Liver (tissue), 8 donors: ENCODE measurements at regions not wholly inside any gene's neighbourhood (a gene's known extent, or its start where the extent isn't known, plus 50 kb on each side); places are given as distances from the start of the nearest gene placed in this dataset.

Source experiments
- DNase-seq: peaks from one replicate; pipeline ENCODE4 v3.0.0-alpha.2; 2017; ENCODE audit warnings: low spot score
- H3K27ac ChIP-seq, 2 donors: one replicate each; pipeline ENCODE4 v1.7.0; 2013; ENCODE audit warnings: inconsistent platforms in 2 of 2, low read length in 2 of 2, control low read depth in 1 of 2, low read depth in 1 of 2, mild to moderate bottlenecking in 1 of 2
- H3K27me3 ChIP-seq, 4 donors: one replicate each; pipeline versions ENCODE4 v1.6.1 to v1.7.0; 2013; ENCODE audit warnings: low read length in 3 of 4, inconsistent platforms in 1 of 4, mild to moderate bottlenecking in 1 of 4, moderate library complexity in 1 of 4; ENCODE audit not compliant: control insufficient read depth in 4 of 4, insufficient read depth in 4 of 4
- H3K36me3 ChIP-seq, 4 donors: one replicate each; pipeline versions ENCODE4 v1.6.1 to v1.7.0; 2013; ENCODE audit warnings: low read length in 3 of 4, mild to moderate bottlenecking in 3 of 4, low read depth in 1 of 4, moderate library complexity in 1 of 4; ENCODE audit not compliant: control insufficient read depth in 4 of 4, insufficient read depth in 3 of 4
- H3K4me1 ChIP-seq, 4 donors: one replicate each; pipeline versions ENCODE4 v1.6.1 to v1.7.0; 2013; ENCODE audit warnings: low read length in 3 of 4, mild to moderate bottlenecking in 3 of 4, moderate library complexity in 1 of 4; ENCODE audit not compliant: control insufficient read depth in 4 of 4, insufficient read depth in 4 of 4
- H3K4me3 ChIP-seq, 3 donors: one replicate each; pipeline versions ENCODE4 v1.6.1 to v1.7.0; 2013; ENCODE audit warnings: low read length in 3 of 3, control low read depth in 1 of 3, low read depth in 1 of 3, mild to moderate bottlenecking in 1 of 3
- H3K9ac ChIP-seq, 2 donors: one replicate each; pipeline ENCODE4 v1.7.0; 2013; ENCODE audit warnings: low read length in 2 of 2, mild to moderate bottlenecking in 2 of 2, moderate library complexity in 2 of 2, control low read depth in 1 of 2, low read depth in 1 of 2
- H3K9me3 ChIP-seq, 4 donors: one replicate each; pipeline versions ENCODE4 v1.6.1 to v1.7.0; 2013; ENCODE audit warnings: low read length in 3 of 4; ENCODE audit not compliant: control insufficient read depth in 4 of 4
- ATF3 ChIP-seq: IDR thresholded peaks from 2 replicates; pipeline ENCODE4 v1.6.1; 2016; ENCODE audit warnings: antibody characterized with exemption
- CTCF ChIP-seq: fragments of 150-350 bp; IDR thresholded peaks from 2 replicates; pipeline ENCODE4 v1.5.1; 2017; ENCODE audit warnings: improper control_type of control experiment, low read depth, low read length; ENCODE audit not compliant: missing input control
- EGR1 ChIP-seq, 2 donors: IDR thresholded peaks; 2 replicates each; pipeline ENCODE4 v1.6.1; 2016 to 2018; ENCODE audit warnings: antibody characterized with exemption in 2 of 2, low read depth in 2 of 2
- FOXA2 ChIP-seq: IDR thresholded peaks from 2 replicates; pipeline ENCODE4 v1.6.1; 2016; ENCODE audit warnings: antibody characterized with exemption
- GABPA ChIP-seq, 2 donors: IDR thresholded peaks in 1 of 2; conservative IDR thresholded peaks in 1 of 2; 2 replicates each; pipeline ENCODE4 v1.6.1; 2016; ENCODE audit warnings: antibody characterized with exemption in 2 of 2, mild to moderate bottlenecking in 1 of 2, moderate library complexity in 1 of 2
- HNF4A ChIP-seq, 2 donors: conservative IDR thresholded peaks; 2 replicates each; pipeline ENCODE4 v1.6.1; 2016; ENCODE audit warnings: antibody characterized with exemption in 2 of 2, mild to moderate bottlenecking in 2 of 2
- JUND ChIP-seq, 2 donors: IDR thresholded peaks; 2 replicates each; pipeline ENCODE4 v1.6.1; 2016; ENCODE audit warnings: antibody characterized with exemption in 2 of 2
- NR2F2 ChIP-seq: IDR thresholded peaks from 2 replicates; pipeline ENCODE4 v1.6.1; 2016; ENCODE audit warnings: antibody characterized with exemption
- RAD21 ChIP-seq, 2 donors: IDR thresholded peaks; 2 replicates each; pipeline ENCODE4 v1.6.1; 2016; ENCODE audit warnings: antibody characterized with exemption in 2 of 2, mild to moderate bottlenecking in 2 of 2
- REST ChIP-seq: IDR thresholded peaks from 2 replicates; pipeline ENCODE4 v1.6.1; 2016; ENCODE audit warnings: antibody characterized with exemption, mild to moderate bottlenecking
- RXRA ChIP-seq, 2 donors: IDR thresholded peaks; 2 replicates each; pipeline ENCODE4 v1.6.1; 2017 to 2018; ENCODE audit warnings: antibody characterized with exemption in 2 of 2, mild to moderate bottlenecking in 1 of 2
- SP1 ChIP-seq: IDR thresholded peaks from 2 replicates; pipeline ENCODE4 v1.6.1; 2018; ENCODE audit warnings: antibody characterized with exemption, mild to moderate bottlenecking
- TAF1 ChIP-seq: conservative IDR thresholded peaks from 2 replicates; pipeline ENCODE4 v1.6.1; 2016; ENCODE audit warnings: antibody characterized with exemption, mild to moderate bottlenecking
- YY1 ChIP-seq: IDR thresholded peaks from 2 replicates; pipeline ENCODE4 v1.6.1; 2016; ENCODE audit warnings: antibody characterized with exemption, mild to moderate bottlenecking
- ZBTB33 ChIP-seq: IDR thresholded peaks from 2 replicates; pipeline ENCODE4 v1.6.1; 2016; ENCODE audit warnings: antibody characterized with exemption
- WGBS: extraction: QIAGEN DNeasy Blood & Tissue Kit; methylation state at CpG from one replicate; pipeline ENCODE4 v1.1.7; 2013; 5-methylcytosine and 5-hydroxymethylcytosine counted together
- donor health status: healthy.
- donor health status: healthy.
- donor health status: healthy.
- donor health status: healthy.
- donor health status: healthy.

- Histone ChIP-seq H3K4me3 (no peak overlapping the region), H3K9ac (no peak overlapping the region), H3K27me3 (no peaks in the 10 kb centered on the region), H3K9me3 (no peaks in the 10 kb centered on the region), H3K36me3 (no peaks in the 10 kb centered on the region), H3K4me1 (no peaks in the 10 kb centered on the region), H3K27ac (no peak overlapping the region)
- TF ChIP-seq CTCF, result no peak
- no peak for TF ChIP-seq HNF4A (conservative IDR thresholded peaks at IDR 0.05)
- no peak for TF ChIP-seq ATF3
- TF ChIP-seq JUND (IDR thresholded peaks at IDR 0.05), result no peak
- TF ChIP-seq NR2F2, result no peak
- TF ChIP-seq RXRA (IDR thresholded peaks at IDR 0.05), result no peak
- WGBS, result 76% methylated on average over 2 of the region's 2 CpGs
- no peak for DNase-seq
Observed at GRCh38 chr3:115287198-115287597, 140.1 kb upstream of the ZBTB20 start.

GRCh38 chr3:115292131-115292530 lies 145.0 kb upstream of the ZBTB20 start:
- Histone ChIP-seq H3K9me3 (no peaks in the 10 kb centered on the region), H3K27ac (no peak overlapping the region), H3K4me3 (no peak overlapping the region), H3K36me3 (no peaks in the 10 kb centered on the region), H3K27me3 (no peaks in the 10 kb centered on the region), H3K4me1 (no peaks in the 10 kb centered on the region), H3K9ac (no peak overlapping the region)
- 88% methylated on average over 2 of the region's 2 CpGs for WGBS
- TF ChIP-seq RAD21 (IDR thresholded peaks at IDR 0.05) (no peak), JUND (IDR thresholded peaks at IDR 0.05) (no peak), TAF1 (no peak), YY1 (no peak), ZBTB33 (no peak), FOXA2 (no peak), GABPA (IDR thresholded peaks at IDR 0.05 in 1 of 2, conservative IDR thresholded peaks at IDR 0.05 in 1 of 2) (no peak), CTCF (no peak), SP1 (no peak), NR2F2 (no peak), ATF3 (no peak), EGR1 (IDR thresholded peaks at IDR 0.05; ENCODE audit: low read depth in 2 of 2) (no peak), HNF4A (conservative IDR thresholded peaks at IDR 0.05) (no peak), REST (no peak)
- no peak for DNase-seq
